K562 (cell line): ENCODE measurements at regions not wholly inside any gene's neighbourhood (a gene's known extent, or its start where the extent isn't known, plus 50 kb on each side); places are given as distances from the start of the nearest gene placed in this dataset.

Experiments
- ATAC-seq: fragments of 200-7000 bp; cut with Tn5 transposase; 3 replicates; pipeline ENCODE4 v1.9.1; 2020; ENCODE audit warnings: moderate library complexity
- BruUV-seq: library from RNA; stranded (reverse); fragments of 400-500 nt; replicated peaks from 2 replicates; lab custom pipeline; 2021; lab: Mats Ljungman, UMichigan
- CTCF ChIA-PET: fragments of 300-600 bp; formaldehyde crosslinking; extraction: SDS; loops from one replicate; lab custom pipeline; 2021; ENCODE audit warnings: low intra/inter-chr PET ratio; lab: Yijun Ruan, JAX
- POLR2A ChIA-PET: fragments of 300-600, 350-650 bp; sonication (Branson Sonifier 250); formaldehyde crosslinking; extraction: SDS; loops from one replicate; lab custom pipeline; 2021; ENCODE audit warnings: antibody characterized with exemption, inconsistent platforms; lab: Yijun Ruan, JAX
- DNase-seq, 4 experiments: peaks; one replicate each; pipeline versions ENCODE4 v3.0.0 to v3.0.0-alpha.2; 2011 to 2018; ENCODE audit warnings: low spot score in 3 of 4, mixed read lengths in 3 of 4; ENCODE audit errors: extremely low read depth in 1 of 4
- FAIRE-seq: peaks from 2 replicates; lab custom pipeline; 2011; peaks lifted over from hg19 to GRCh38; lab: Jason Lieb, UNC
- H2AFZ ChIP-seq: 2 replicates; pipeline ENCODE4 v1.6.0; 2011; ENCODE audit warnings: low read depth, low read length, control low read depth, inconsistent platforms
- H3K27ac ChIP-seq: fragments of 200-600 bp; 3 replicates; pipeline ENCODE4 v1.8.0; 2011; ENCODE audit warnings: low read depth, mild to moderate bottlenecking, control low read depth, inconsistent platforms, low read length, moderate library complexity, mixed read lengths; ENCODE audit errors: extremely low read depth
- H3K27me3 ChIP-seq, 2 experiments: fragments of 300-600 bp in 1 of 2; 2 replicates in 1 of 2; 3 replicates in 1 of 2; pipeline versions ENCODE4 v1.6.0 to v1.8.0; 2011; ENCODE audit warnings: inconsistent platforms in 2 of 2, low read length in 2 of 2, mild to moderate bottlenecking in 1 of 2, mixed read lengths in 1 of 2, moderate library complexity in 1 of 2; ENCODE audit not compliant: control insufficient read depth in 2 of 2, insufficient read depth in 2 of 2
- H3K36me3 ChIP-seq: fragments of 300-600 bp; 3 replicates; pipeline ENCODE4 v1.8.0; 2011; ENCODE audit warnings: mild to moderate bottlenecking, low read length, inconsistent platforms; ENCODE audit not compliant: control insufficient read depth, insufficient read depth
- H3K4me1 ChIP-seq, 2 experiments: fragments of 200-600 bp in 1 of 2; replicated peaks in 1 of 2; 2 replicates in 1 of 2; 3 replicates in 1 of 2; pipeline versions ENCODE4 v1.5.1 to v1.8.0; 2011; ENCODE audit warnings: inconsistent platforms in 2 of 2, low read length in 2 of 2, mild to moderate bottlenecking in 1 of 2, mixed read lengths in 1 of 2, moderate library complexity in 1 of 2; ENCODE audit not compliant: control insufficient read depth in 2 of 2, insufficient read depth in 2 of 2
- H3K4me2 ChIP-seq: 2 replicates; pipeline ENCODE4 v1.6.1; 2011; ENCODE audit warnings: low read length, control low read depth, inconsistent platforms, mixed read lengths; ENCODE audit not compliant: insufficient read depth
- H3K4me3 ChIP-seq: fragments of 200-600 bp; sonication (generic), shearing (Covaris generic); 2 replicates; pipeline ENCODE4 v1.5.1; 2016; ENCODE audit warnings: control low read depth, inconsistent platforms
- H3K79me2 ChIP-seq: fragments of 200-600 bp; 3 replicates; pipeline ENCODE4 v1.8.0; 2011; ENCODE audit warnings: low read length, inconsistent platforms; ENCODE audit not compliant: control insufficient read depth, insufficient read depth
- H3K9ac ChIP-seq, 2 experiments: 2 replicates each; pipeline versions ENCODE4 v1.6.0 to v1.6.1; 2011; ENCODE audit warnings: low read depth in 2 of 2, low read length in 2 of 2, control low read depth in 1 of 2, inconsistent platforms in 1 of 2, mild to moderate bottlenecking in 1 of 2, mixed read lengths in 1 of 2; ENCODE audit not compliant: insufficient read depth in 1 of 2
- H3K9me1 ChIP-seq: one replicate; pipeline ENCODE4 v1.6.0; 2011; ENCODE audit warnings: inconsistent platforms, mild to moderate bottlenecking, low read length, moderate library complexity; ENCODE audit not compliant: control insufficient read depth, insufficient read depth
- H3K9me3 ChIP-seq: replicated peaks from 2 replicates; pipeline ENCODE4 v1.5.1; 2011; ENCODE audit warnings: low read depth, low read length, inconsistent platforms; ENCODE audit not compliant: control insufficient read depth, insufficient read depth
- H4K20me1 ChIP-seq: replicated peaks from 2 replicates; pipeline ENCODE4 v1.6.1; 2011; ENCODE audit warnings: low read length, inconsistent platforms, mixed read lengths; ENCODE audit not compliant: control insufficient read depth, insufficient read depth
- FOS ChIP-seq: IDR thresholded peaks from 3 replicates; pipeline ENCODE4 v1.6.1; 2011; ENCODE audit not compliant: insufficient read length; ENCODE audit errors: extremely low read depth
- NCOA2 ChIP-seq, 2 experiments: fragments of 450-650 bp; IDR thresholded peaks; 2 replicates each; pipeline ENCODE4 v1.6.1; 2018; ENCODE audit warnings: mild to moderate bottlenecking in 2 of 2, moderate library complexity in 1 of 2; ENCODE audit not compliant: partially characterized antibody in 2 of 2
- NFIC ChIP-seq: fragments of 450-650 bp; IDR thresholded peaks from 2 replicates; pipeline ENCODE4 v1.6.1; 2017; ENCODE audit warnings: mild to moderate bottlenecking, inconsistent platforms
- NKRF ChIP-seq: fragments of 450-650 bp; IDR thresholded peaks from 2 replicates; pipeline ENCODE4 v1.6.1; 2016; ENCODE audit warnings: borderline replicate concordance
- RAD21 ChIP-seq, 2 experiments: fragments of 250-450 bp in 1 of 2; fragments of 450-650 bp in 1 of 2; sonication (Bioruptor Pico) in 1 of 2; formaldehyde crosslinking in 1 of 2; IDR thresholded peaks in 1 of 2; conservative IDR thresholded peaks in 1 of 2; 2 replicates each; pipeline versions ENCODE4 v1.4.0 to v1.8.0; 2020 to 2022; ENCODE audit warnings: mild to moderate bottlenecking in 2 of 2, moderate library complexity in 1 of 2
- RCOR1 ChIP-seq, 2 experiments: IDR thresholded peaks; 2 replicates each; pipeline ENCODE4 v1.6.1; 2012; ENCODE audit warnings: low read depth in 2 of 2, low read length in 2 of 2, borderline replicate concordance in 1 of 2, improper control_type of control experiment in 1 of 2
- REST ChIP-seq, 2 experiments: fragments of 450-650 bp; formaldehyde crosslinking in 1 of 2; IDR thresholded peaks; 2 replicates each; pipeline versions ENCODE4 v1.4.0 to v1.6.1; 2014 to 2020; ENCODE audit warnings: mild to moderate bottlenecking in 2 of 2, borderline replicate concordance in 1 of 2, low read depth in 1 of 2
- SAP30 ChIP-seq: fragments of 200-600 bp; sonication (generic); IDR thresholded peaks from 2 replicates; pipeline ENCODE4 v1.6.1; 2012; ENCODE audit warnings: borderline replicate concordance, low read depth, mild to moderate bottlenecking, moderate library complexity, low read length, control low read depth, inconsistent platforms; ENCODE audit not compliant: insufficient read depth, poor library complexity, severe bottlenecking
- ZNF143 ChIP-seq: sonication (generic); formaldehyde crosslinking; IDR thresholded peaks from 2 replicates; pipeline ENCODE4 v1.9.0; 2022; ENCODE audit warnings: mild to moderate bottlenecking, missing genetic modification reagents
- ZNF354B ChIP-seq: fragments of 250-450 bp; sonication (Bioruptor Pico); IDR thresholded peaks from 2 replicates; pipeline ENCODE4 v1.4.0; 2020
- ZNF589 ChIP-seq: fragments of 200-800 bp; sonication (Bioruptor generic); IDR thresholded peaks from 2 replicates; pipeline ENCODE4 v1.6.1; 2016; ENCODE audit warnings: low read depth, missing genetic modification characterization, missing compliant biosample characterization
- WGBS: fragments of 100-300 bp; shearing (Covaris generic); methylation state at CpG from one replicate; pipeline ENCODE4 v1.1.6; 2016; ENCODE audit warnings: low coverage, mixed read lengths; ENCODE audit not compliant: insufficient coverage; ENCODE audit errors: missing lambda C conversion rate; 5-methylcytosine and 5-hydroxymethylcytosine counted together
- in situ Hi-C: fragments of 300-500 bp; cut with MboI; formaldehyde crosslinking; loops from 4 replicates; pipeline ENCODE4 v1.15.0; 2018; ENCODE audit warnings: inconsistent platforms, mixed read lengths
- intact Hi-C: fragments of 100-400 bp; cut with micrococcal nuclease; formaldehyde crosslinking; loops from 2 replicates; pipeline ENCODE4 v1.14.2; 2022

DNA sequence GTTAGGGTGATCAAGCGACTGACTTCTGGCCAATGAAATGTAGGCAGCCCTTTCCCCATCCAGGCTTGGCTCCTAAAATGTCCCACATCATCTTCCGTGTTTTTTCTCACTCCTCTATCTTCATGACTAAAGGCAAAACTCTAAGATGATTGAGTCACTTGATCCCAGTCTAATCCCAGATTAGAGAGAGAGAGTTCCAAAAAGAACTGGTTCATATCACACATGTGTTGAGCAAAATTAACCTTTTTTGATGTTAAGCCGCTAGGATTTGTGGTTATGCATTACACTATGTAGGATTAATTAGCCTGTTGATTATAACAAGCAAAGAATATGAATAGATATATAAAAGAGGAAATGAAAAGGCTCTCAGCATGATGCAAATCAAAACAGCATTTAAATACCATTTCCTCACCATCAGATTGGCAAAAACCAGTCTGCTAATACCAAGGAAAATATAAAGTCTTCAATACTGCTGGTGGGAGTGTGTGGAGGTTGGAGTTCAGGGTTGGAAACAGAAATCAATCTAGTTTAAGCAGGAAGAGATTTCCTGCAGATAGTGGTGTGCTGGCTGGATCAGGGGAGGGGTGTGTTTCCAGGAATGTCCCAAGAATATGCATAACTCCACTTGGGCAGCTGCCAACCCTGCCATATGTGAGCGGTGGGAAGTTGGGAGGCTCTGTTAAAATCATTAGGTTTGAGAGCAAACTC, 187.6 kb upstream of the S1PR3 start:
- in situ Hi-C loops, result no loop called here
- 27% methylated on average over 4 of the region's 4 CpGs for WGBS
- peak; percentile 63 for FAIRE-seq
- peak; percentile 67 for TF ChIP-seq REST (IDR thresholded peaks at IDR 0.05; ENCODE audit: borderline replicate concordance)
- no peak for TF ChIP-seq REST (CRISPR knock-in tag; IDR thresholded peaks at IDR 0.05; ENCODE audit: low read depth)
- no peak for TF ChIP-seq NCOA2 (IDR thresholded peaks at IDR 0.05; ENCODE audit: partially characterized antibody in 2 of 2)
- no peak for TF ChIP-seq SAP30
- TF ChIP-seq ZNF589 (CRISPR knock-in tag), result no peak
- no peak for TF ChIP-seq NKRF
- peak in 1 of 2 experiments; percentile 79; a peak in 2 of 4 replicates for TF ChIP-seq RCOR1 (IDR thresholded peaks at IDR 0.05; ENCODE audit: borderline replicate concordance in 1 of 2, low read depth in 2 of 2, low read length in 2 of 2)
- peak; percentile 84 for TF ChIP-seq NFIC
- TF ChIP-seq ZNF143, result no peak
- no peak for TF ChIP-seq RAD21 (CRISPR knock-in tag; conservative IDR thresholded peaks at IDR 0.05 in 1 of 2, IDR thresholded peaks at IDR 0.05 in 1 of 2)
- no peak for TF ChIP-seq FOS
- TF ChIP-seq ZNF354B (CRISPR knock-in tag), result no peak

More for the DNA sequence above, 187.6 kb upstream of the S1PR3 start:
- Histone ChIP-seq H3K79me2 (no peaks in the 10 kb centered on the region), H2AFZ (peak overlapping the region; percentile 66), H3K27ac (no peak overlapping the region), H3K4me3 (no peak overlapping the region), H3K9ac (peak overlapping the region in 1 of 2 experiments; percentile 52; a peak in 1 of 4 replicates), H4K20me1 (no peaks in the 10 kb centered on the region), H3K4me1 (peaks cover 3 to 31% of the 10 kb centered on the region in 2 experiments; a peak in 4 of 5 replicates), H3K27me3 (no peaks in the 10 kb centered on the region), H3K9me1 (peaks cover 3% of the 10 kb centered on the region), H3K4me2 (no peak overlapping the region), H3K36me3 (no peaks in the 10 kb centered on the region), H3K9me3 (no peaks in the 10 kb centered on the region)
- DNase-seq (peak in 3 of 4 experiments; percentile 14 to 73 (median 17)), ATAC-seq (no peak; the same call in 2 of the 3 replicates)
- intact Hi-C loops, result no loop called here
- no TSS peak for BruUV-seq
- CTCF ChIA-PET, result no interaction called here
- POLR2A ChIA-PET, result no interaction called here
